Transverse colon (tissue), 4 donors: ENCODE measurements at regions not wholly inside any gene's neighbourhood (a gene's known extent, or its start where the extent isn't known, plus 50 kb on each side); places are given as distances from the start of the nearest gene placed in this dataset.

Experiments used
- DNase-seq: peaks from one replicate; pipeline ENCODE4 v3.0.0-alpha.2; 2019
- H3K27ac ChIP-seq, 4 donors: fragments of 200-600 bp; sonication (generic); 2 replicates each; pipeline ENCODE4 v1.5.1; 2016 to 2018; ENCODE audit warnings: inconsistent platforms in 4 of 4
- H3K27me3 ChIP-seq: fragments of 200-600 bp; sonication (generic); 2 replicates; pipeline ENCODE4 v1.5.1; 2017; ENCODE audit warnings: inconsistent platforms
- H3K36me3 ChIP-seq, 4 donors: fragments of 200-600 bp; sonication (generic); 2 replicates each; pipeline ENCODE4 v1.5.1; 2017 to 2019; ENCODE audit warnings: inconsistent platforms in 4 of 4
- H3K4me1 ChIP-seq, 4 donors: fragments of 200-600 bp; sonication (generic); 2 replicates each; pipeline ENCODE4 v1.5.1; 2017 to 2020; ENCODE audit warnings: inconsistent platforms in 4 of 4
- H3K4me3 ChIP-seq, 4 donors: fragments of 200-600 bp; sonication (generic); 1 replicate in 1 of 4; 2 replicates in 3 of 4; pipeline versions ENCODE4 v1.5.1 to v1.6.1; 2017 to 2019; ENCODE audit warnings: inconsistent platforms in 4 of 4
- H3K9me3 ChIP-seq, 2 donors: fragments of 200-600 bp; sonication (generic); 2 replicates each; pipeline ENCODE4 v1.5.1; 2017 to 2019; ENCODE audit warnings: inconsistent platforms in 2 of 2
- EP300 ChIP-seq: sonication (generic); formaldehyde crosslinking; IDR thresholded peaks from one replicate; pipeline ENCODE4 v1.6.1; 2017; ENCODE audit warnings: antibody characterized with exemption, low read depth
- POLR2A ChIP-seq: fragments of 450-650 bp; IDR thresholded peaks from one replicate; pipeline ENCODE4 v1.6.1; 2016; ENCODE audit warnings: antibody characterized with exemption, mild to moderate bottlenecking, moderate library complexity
- POLR2AphosphoS5 ChIP-seq, 3 donors: sonication (generic); formaldehyde crosslinking; IDR thresholded peaks; one replicate each; pipeline ENCODE4 v1.6.1; 2016; ENCODE audit warnings: antibody characterized with exemption in 3 of 3
- WGBS, 2 donors: methylation state at CpG; one replicate each; pipeline ENCODE4 v1.1.5; 2018; ENCODE audit warnings: low coverage in 1 of 2; 5-methylcytosine and 5-hydroxymethylcytosine counted together
- in situ Hi-C, 4 donors: fragments of 200-750 bp; cut with MboI; loops; one replicate each; pipeline versions ENCODE4 v1.15.0 to v1.15.1; 2017; ENCODE audit warnings: low sequenced_read_pairs in 3 of 4, low pct_ligation_motif_present in 1 of 4, low pct_unique_long_range_greater_than_20kb in 1 of 4
- intact Hi-C: fragments of 100-400 bp; cut with DNase I; formaldehyde crosslinking; loops from one replicate; pipeline ENCODE4 v1.15.1; 2023; ENCODE audit warnings: low total_unique reads
- TF ChIP-seq, protein P1 (sequence below), 5 experiments: fragments of 200-600 bp in 3 of 5; fragments of 450-650 bp in 2 of 5; sonication (generic) in 3 of 5; IDR thresholded peaks; 1 replicate in 2 of 5; 2 replicates in 3 of 5; pipeline ENCODE4 v1.5.1; 2016 to 2017; ENCODE audit warnings: antibody characterized with exemption in 5 of 5, inconsistent platforms in 3 of 5, mild to moderate bottlenecking in 2 of 5, moderate library complexity in 1 of 5

DNA sequence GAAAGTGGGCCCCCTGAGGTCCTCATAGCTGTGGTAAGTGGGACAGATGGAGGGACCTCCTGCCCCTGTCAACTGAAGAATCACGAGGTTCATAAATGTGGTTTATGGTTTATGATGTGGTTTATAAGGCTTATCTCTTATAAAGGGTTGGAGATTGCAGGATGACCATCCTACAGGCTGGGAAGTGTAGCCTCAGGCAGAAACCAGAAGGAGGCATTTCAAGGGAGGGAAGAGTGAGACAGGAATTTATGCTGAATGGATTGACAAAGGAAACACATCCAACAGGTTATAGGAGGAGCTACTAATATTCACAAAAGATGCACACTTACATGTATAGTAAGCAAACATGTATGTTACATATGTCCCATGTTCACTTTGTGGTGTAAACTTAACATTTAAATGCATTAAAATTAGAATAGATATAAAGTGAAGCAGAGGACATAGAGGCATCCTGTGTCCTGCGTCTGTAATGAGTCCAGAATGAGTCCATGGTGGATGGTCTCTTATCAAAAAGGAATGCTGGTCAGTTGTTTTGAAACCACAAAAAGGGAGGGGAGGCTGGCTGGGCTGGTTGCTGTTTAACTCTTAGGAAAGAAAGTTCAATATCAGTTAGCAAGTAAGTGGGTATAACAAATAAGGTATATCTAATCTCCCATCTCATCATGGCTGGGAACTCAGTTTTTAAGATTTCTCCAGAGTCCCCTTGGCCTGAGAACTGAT lies 149.0 kb upstream of the RMST start:
- no peaks in the 10 kb centered on the region for H3K4me1 ChIP-seq
- DNase-seq: no peak
- H3K36me3 ChIP-seq: no peaks in the 10 kb centered on the region
- H3K27me3 ChIP-seq: no peaks in the 10 kb centered on the region
- no peak for TF ChIP-seq EP300
- TF ChIP-seq, protein P1, sequence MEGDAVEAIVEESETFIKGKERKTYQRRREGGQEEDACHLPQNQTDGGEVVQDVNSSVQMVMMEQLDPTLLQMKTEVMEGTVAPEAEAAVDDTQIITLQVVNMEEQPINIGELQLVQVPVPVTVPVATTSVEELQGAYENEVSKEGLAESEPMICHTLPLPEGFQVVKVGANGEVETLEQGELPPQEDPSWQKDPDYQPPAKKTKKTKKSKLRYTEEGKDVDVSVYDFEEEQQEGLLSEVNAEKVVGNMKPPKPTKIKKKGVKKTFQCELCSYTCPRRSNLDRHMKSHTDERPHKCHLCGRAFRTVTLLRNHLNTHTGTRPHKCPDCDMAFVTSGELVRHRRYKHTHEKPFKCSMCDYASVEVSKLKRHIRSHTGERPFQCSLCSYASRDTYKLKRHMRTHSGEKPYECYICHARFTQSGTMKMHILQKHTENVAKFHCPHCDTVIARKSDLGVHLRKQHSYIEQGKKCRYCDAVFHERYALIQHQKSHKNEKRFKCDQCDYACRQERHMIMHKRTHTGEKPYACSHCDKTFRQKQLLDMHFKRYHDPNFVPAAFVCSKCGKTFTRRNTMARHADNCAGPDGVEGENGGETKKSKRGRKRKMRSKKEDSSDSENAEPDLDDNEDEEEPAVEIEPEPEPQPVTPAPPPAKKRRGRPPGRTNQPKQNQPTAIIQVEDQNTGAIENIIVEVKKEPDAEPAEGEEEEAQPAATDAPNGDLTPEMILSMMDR (IDR thresholded peaks at IDR 0.05): no peak
- no peak for TF ChIP-seq POLR2AphosphoS5 (IDR thresholded peaks at IDR 0.05)
- no peak for TF ChIP-seq POLR2A
- no peak overlapping the region for H3K4me3 ChIP-seq
- intact Hi-C loops: no loop called here
- H3K9me3 ChIP-seq: no peaks in the 10 kb centered on the region
- WGBS, 2 donors: 32 to 53% methylated on average over 1 to 2 of the region's 2 CpGs
- no peak overlapping the region for H3K27ac ChIP-seq
- in situ Hi-C loops: loop anchor here (10.0 to 25.0 kb wide), 3 partner anchors 326 to 729 kb away; no protein-coding TSS in a partner anchor

DNA sequence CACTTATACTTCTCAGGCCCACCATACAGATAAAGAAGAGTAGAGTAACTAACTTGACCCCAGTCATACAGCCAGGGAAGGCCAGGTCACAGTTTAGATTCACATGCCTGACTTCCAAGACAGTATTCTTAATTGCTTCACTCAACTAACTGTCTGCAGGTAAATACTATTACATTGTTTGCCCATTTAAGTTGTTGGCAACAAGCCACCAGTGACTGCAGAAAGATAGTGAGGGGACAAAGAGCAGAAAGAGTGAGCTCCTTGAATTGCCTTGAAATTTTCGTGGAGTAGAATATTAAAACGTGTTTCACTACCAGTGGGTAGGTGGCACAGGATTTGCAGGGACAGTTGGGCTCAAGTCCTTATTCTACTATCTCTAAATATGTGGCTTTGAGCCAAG lies 146.3 kb upstream of the RMST start:
- in situ Hi-C loops: loop anchor here (10.0 to 25.0 kb wide), 3 partner anchors 329 to 732 kb away; no protein-coding TSS in a partner anchor
- intact Hi-C loops: no loop called here
- WGBS, 2 donors: 48% methylated on average over 2 of the region's 2 CpGs; no CpG with 5 or more reads in 1 of the 2 donors
- H3K27ac ChIP-seq: no peak overlapping the region
- no peaks in the 10 kb centered on the region for H3K4me1 ChIP-seq
- no peak for DNase-seq
- H3K9me3 ChIP-seq: no peaks in the 10 kb centered on the region
- no peaks in the 10 kb centered on the region for H3K36me3 ChIP-seq
- TF ChIP-seq EP300: no peak
- TF ChIP-seq POLR2A: no peak
- TF ChIP-seq, protein P1 (IDR thresholded peaks at IDR 0.05): no peak
- TF ChIP-seq POLR2AphosphoS5 (IDR thresholded peaks at IDR 0.05): no peak
- H3K27me3 ChIP-seq: no peaks in the 10 kb centered on the region
- no peak overlapping the region for H3K4me3 ChIP-seq

DNA sequence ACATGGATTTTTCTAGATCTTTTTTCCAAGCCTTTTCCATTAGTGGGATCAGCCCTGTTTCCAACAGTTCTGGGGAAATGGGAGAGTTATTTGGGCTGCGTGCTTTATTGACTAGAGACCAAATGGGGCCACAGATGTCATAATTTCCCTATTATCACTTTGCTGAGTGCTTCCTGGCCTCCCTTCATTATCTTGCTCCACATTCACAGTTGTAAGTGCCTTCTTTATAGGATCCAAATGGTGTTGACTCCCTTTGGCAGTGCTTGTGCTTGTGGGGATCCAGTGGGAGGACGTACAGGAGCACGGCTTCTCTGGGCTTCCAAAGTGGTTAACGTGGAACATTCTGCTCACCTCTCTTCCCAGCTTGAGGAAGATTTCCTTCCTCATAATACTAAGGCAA lies 141.0 kb upstream of the RMST start:
- H3K27me3 ChIP-seq: no peaks in the 10 kb centered on the region
- TF ChIP-seq POLR2AphosphoS5 (IDR thresholded peaks at IDR 0.05): no peak
- no peak for TF ChIP-seq EP300
- TF ChIP-seq POLR2A: no peak
- TF ChIP-seq, protein P1 (IDR thresholded peaks at IDR 0.05): no peak
- H3K36me3 ChIP-seq: no peaks in the 10 kb centered on the region
- no peaks in the 10 kb centered on the region for H3K9me3 ChIP-seq
- H3K4me3 ChIP-seq: no peak overlapping the region
- no peak for DNase-seq
- in situ Hi-C loops (loop anchor here (25.0 kb wide), 2 partner anchors 334 to 734 kb away; no protein-coding TSS in a partner anchor), intact Hi-C loops (no loop called here)
- H3K27ac ChIP-seq: no peak overlapping the region
- 71 to 81% methylated on average over 3 to 4 of the region's 4 CpGs for WGBS, 2 donors
- H3K4me1 ChIP-seq: no peaks in the 10 kb centered on the region

DNA sequence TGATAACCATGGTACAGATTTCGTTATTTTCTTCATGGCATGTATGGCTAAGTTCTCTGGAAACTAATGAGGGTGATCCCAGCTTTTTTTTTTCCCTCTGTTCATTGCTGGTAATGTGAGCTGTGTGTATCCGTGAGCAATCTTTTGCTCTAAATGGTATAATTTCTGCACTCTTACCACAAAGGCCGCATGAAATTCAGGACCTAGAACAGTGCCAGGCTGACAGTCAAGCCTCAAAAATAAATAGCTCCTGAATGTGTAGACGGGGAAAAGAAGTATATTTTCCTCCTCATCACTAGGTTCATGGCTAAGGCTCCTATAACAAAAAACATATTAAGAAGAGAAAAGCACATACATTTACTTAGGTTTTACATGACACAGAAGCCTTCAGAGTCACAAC lies 140.2 kb upstream of the RMST start:
- H3K4me1 ChIP-seq: no peaks in the 10 kb centered on the region
- no peak for DNase-seq
- no peaks in the 10 kb centered on the region for H3K36me3 ChIP-seq
- H3K27me3 ChIP-seq: no peaks in the 10 kb centered on the region
- no peaks in the 10 kb centered on the region for H3K9me3 ChIP-seq
- in situ Hi-C loops: loop anchor here (25.0 kb wide), 2 partner anchors 335 to 735 kb away; no protein-coding TSS in a partner anchor
- intact Hi-C loops: no loop called here
- no peak overlapping the region for H3K4me3 ChIP-seq
- WGBS, 2 donors: 51 to 58% methylated on average over 4 of the region's 4 CpGs
- TF ChIP-seq, protein P1 (IDR thresholded peaks at IDR 0.05): no peak
- TF ChIP-seq POLR2AphosphoS5 (IDR thresholded peaks at IDR 0.05) (no peak), EP300 (no peak)
- no peak overlapping the region for H3K27ac ChIP-seq
